ENCODE measurements at regions not wholly inside any gene's neighbourhood (a gene's known extent, or its start where the extent isn't known, plus 50 kb on each side); places are given as distances from the start of the nearest gene placed in this dataset.
"Not testable (repeated sequence)": the region's sequence is repeated elsewhere in the genome, so short reads cannot be mapped to it uniquely, and the experiment has no call there.

DNA sequence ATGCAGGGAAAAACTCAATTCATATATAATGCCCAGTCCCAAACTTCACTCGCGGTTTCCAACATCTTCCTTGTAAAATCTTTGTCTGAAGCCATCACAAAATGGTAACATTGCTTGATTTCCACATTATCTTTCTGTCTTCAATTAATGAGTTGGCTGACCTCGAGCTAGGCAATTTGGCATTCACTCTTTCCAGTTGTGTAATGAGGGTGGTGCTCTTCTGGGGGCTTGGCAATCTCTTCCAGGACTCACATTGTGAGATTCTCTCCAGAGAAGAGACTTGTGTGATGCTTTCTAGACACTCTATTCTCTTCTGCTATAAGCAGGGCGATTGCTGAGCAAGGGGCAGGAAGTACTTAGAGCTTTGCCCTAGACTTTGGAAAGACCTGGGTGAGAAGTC is 179.5 kb downstream of the JCAD start:
- DNase-seq: no peak

- DNase-seq: no peak
These were observed 180.9 kb downstream of the JCAD start for GRCh38 chr10:29878492-29878891.

DNA sequence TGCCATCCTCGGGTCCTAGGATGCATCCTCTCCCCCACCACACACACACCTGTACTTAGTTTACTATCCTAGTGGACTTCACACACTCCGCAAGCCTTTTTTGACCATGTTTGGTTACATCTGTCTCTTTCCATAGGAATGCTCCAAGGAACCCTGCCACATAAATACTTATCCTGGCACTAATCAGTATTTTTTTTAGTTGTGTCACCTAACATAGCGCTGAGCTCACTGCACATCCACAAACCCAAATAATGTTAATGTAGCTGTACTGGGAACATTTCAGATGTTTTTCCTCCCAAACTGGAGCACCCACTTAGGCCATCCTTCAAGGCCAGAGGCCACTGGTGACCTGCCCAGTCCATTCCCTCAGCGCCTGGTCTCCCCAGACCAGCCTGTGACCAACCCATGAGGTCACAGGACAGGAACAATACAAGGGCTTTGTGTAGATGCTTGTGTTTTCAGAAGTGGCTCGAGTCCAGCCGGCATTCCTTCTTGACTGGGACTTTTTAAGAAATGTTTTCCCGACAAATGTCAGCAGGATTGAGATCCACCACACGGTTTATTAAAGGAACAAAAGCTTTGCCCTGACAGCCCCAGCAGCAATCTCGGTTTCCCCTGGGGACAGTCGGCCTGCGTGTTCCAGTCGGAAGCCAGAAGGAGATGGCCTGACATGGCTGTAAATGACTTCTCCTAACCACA is 181.4 kb downstream of the JCAD start:
- no peak for DNase-seq

DNA sequence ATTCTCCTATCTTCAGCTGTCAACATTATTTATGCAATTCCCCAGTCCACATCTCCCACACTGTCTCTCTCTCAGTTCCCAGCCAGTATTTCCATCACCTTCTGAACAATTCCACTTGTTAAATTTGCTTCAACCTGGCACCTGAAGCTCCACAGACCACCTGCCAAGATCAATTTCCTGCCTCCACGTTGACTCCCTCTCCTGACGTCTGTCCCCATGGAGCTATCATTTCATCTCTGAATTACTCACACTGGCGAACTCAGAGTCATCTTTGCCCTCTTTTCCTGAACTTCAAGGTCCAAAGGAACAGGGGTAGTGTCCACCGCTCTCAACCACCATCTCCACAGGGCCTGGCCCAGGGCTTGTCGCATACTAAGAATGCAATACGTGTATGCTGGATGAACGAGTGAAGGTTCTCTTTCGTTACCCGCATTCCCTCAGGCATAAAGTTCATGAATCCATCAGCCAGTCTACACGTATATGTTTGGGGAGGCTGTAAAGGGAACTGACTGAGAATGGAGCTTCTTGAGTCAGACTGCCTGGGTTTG is 183.3 kb downstream of the JCAD start:
- DNase-seq: no peak

GRCh38 chr10:29874606-29875269 is 184.6 kb downstream of the JCAD start:
- DNase-seq: no peak

GRCh38 chr10:29873941-29874484 is 185.4 kb downstream of the JCAD start:
- DNase-seq: no peak

DNA sequence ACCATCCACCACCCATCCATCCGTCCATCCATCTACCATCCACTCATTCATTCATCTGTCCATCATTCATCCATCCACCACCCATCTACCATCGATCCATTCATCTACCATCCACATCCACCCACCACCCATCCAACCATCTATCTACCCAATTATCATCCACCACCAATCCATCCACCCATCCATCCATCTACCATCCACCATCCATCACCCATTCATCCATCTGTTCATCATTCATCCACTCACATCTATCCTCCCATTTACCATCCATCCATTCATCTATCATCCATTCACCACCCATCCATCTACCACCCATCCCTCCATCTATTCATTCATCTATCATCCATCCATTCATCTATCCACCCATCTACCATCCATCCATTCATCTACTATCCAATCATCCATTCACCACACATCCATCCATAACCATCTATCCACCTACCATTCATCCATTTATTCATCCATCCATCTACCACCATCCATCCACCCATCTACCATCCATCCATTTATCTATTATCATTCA is 188.8 kb downstream of the JCAD start:
- no peak for DNase-seq

DNA sequence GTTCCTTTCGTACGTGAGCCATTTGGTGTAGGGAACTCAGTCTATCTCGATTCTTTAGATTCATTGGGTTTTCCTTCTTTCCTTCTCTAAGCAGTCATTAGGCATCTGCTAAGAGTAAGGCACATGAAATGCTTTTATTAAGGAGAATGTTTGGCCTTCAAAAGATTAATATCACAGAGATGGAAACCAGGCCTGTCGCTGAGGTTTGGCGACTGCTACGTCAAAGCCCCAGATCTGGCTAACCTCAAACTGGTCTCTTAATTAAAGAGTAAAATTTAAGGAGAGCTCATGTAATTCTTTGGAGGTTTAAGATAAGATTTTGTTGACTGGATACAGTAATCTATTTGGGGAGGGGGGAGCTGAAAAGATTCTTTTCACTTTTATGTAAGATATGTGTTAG is 189.8 kb downstream of the JCAD start:
- DNase-seq: no peak

GRCh38 chr10:29866356-29866755 is 193.0 kb downstream of the JCAD start:
- no peak for DNase-seq

DNA sequence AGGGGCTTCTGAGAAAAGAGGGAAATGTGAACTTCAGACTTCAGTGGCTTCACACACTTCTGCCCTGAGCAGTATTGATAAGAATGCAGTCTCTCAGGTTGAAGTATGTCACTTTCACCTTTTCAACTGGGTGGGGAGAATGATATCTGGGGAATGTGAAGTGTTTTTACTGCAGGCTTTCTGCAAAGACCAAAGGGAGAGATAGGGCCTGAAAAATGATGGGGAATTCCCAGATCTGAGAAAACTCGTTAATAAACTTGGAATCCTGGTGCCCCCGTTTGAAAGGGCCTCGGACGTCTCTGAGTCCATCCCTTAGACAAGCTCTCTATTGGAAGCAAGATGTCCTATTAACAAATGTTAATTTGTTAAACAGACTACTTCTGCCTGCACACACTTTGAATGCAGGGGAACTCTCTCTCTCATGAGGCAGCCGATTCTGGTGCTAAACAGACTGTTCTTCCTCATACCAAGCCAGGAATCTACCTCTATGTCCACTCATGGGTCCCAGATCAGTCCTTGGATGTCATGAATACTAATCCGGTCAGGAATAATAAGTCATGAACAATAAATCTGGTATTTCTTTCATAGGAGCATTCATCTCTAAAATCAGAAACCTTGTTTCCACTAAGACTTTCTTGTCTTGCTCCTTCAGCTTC is 193.6 kb downstream of the JCAD start:
- no peak for DNase-seq

GRCh38 chr10:29862923-29863614 is 196.3 kb downstream of the JCAD start:
- DNase-seq: no peak

- no peak for DNase-seq
These were observed 197.4 kb downstream of the JCAD start for GRCh38 chr10:29861811-29862505.

- not testable (repeated sequence) for DNase-seq
These were observed 198.2 kb downstream of the JCAD start for GRCh38 chr10:29861231-29861630.

DNA sequence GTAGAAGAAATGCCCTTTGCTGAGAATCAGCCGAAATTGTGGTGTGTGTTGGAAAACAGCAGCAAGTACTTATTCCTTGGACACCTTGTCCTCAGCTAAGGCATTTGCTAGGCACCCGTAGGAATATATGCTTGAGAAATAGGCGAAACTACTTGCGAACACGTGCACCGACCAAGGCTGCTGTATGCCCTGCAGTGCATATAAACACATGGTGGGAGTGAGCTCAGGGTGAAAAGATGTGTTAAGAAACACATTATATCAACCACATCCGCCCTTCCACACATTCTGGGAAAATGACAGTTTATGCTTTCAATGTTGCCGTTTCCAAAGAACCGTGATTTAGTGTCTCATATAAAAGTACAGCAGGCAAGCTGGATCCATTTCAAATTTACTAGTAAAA is 199.2 kb downstream of the JCAD start:
- no peak for DNase-seq

- DNase-seq: no peak
These were observed 199.8 kb downstream of the JCAD start for GRCh38 chr10:29859521-29860130.

DNA sequence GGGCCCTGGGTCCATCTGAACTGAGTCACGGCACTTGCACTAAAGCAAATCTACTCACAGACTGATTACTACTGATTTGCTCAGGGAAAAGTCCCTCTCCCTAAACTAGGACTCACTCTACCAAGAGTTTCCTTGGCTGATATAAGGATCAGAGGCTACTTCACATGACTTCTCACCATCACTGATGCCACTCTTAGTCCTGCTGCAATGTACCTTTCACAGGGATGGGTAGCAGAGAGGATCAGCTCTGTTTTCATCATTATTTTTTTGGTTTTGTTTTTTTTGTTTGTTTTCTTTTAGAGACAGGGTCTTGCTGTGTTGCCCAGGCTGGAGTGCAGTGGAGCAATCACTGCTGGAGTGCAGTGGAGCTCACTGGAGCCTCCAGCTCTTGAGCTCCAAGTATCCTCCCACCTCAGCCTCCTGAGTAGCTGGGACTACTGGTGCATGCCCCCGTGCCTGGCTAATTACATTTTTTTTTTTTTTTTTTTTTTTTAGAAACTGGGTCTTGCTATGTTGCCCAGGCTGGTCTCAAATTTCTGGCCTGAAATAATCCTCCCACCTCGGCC is 200.6 kb downstream of the JCAD start:
- no peak for DNase-seq

GRCh38 chr10:29857843-29858701 is 201.3 kb downstream of the JCAD start:
- DNase-seq: no peak

DNA sequence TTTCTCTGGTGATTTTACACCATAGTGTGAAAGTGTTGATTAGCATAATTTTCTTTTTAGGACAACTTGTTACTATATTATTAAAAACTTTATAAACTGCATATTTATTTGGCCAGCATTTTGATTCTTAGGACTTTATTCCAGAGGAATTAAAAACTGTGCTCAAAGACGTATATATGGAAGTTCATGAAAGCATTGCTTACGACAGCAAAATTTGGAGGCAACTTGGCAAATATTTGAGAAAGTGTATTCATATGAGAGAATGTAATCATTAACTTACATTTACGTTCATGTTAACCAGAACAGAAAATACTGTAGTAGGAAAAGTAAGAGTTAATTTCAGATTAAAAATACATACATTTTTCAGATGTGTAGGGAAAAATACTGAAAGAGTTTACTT is 203.1 kb downstream of the JCAD start:
- DNase-seq: no peak

GRCh38 chr10:29853913-29854312 is 205.5 kb downstream of the JCAD start:
- no peak for DNase-seq

- no peak for DNase-seq
These were observed 208.1 kb downstream of the JCAD start for GRCh38 chr10:29851241-29851640.
